WI38 (cell line): ENCODE measurements at regions not wholly inside any gene's neighbourhood (a gene's known extent, or its start where the extent isn't known, plus 50 kb on each side); places are given as distances from the start of the nearest gene placed in this dataset.
"Not testable (repeated sequence)": the region's sequence is repeated elsewhere in the genome, so short reads cannot be mapped to it uniquely, and the experiment has no call there.

Experiments used
- H3K4me3 ChIP-seq: 2 replicates; pipeline ENCODE4 v1.5.1; 2011; ENCODE audit warnings: low read depth, mild to moderate bottlenecking, control low read depth, low read length
- TF ChIP-seq, protein P1 (sequence below): IDR thresholded peaks from 2 replicates; pipeline ENCODE4 v1.5.1; 2012; ENCODE audit warnings: low read depth, mild to moderate bottlenecking, control low read depth, low read length

- TF ChIP-seq, protein P1, sequence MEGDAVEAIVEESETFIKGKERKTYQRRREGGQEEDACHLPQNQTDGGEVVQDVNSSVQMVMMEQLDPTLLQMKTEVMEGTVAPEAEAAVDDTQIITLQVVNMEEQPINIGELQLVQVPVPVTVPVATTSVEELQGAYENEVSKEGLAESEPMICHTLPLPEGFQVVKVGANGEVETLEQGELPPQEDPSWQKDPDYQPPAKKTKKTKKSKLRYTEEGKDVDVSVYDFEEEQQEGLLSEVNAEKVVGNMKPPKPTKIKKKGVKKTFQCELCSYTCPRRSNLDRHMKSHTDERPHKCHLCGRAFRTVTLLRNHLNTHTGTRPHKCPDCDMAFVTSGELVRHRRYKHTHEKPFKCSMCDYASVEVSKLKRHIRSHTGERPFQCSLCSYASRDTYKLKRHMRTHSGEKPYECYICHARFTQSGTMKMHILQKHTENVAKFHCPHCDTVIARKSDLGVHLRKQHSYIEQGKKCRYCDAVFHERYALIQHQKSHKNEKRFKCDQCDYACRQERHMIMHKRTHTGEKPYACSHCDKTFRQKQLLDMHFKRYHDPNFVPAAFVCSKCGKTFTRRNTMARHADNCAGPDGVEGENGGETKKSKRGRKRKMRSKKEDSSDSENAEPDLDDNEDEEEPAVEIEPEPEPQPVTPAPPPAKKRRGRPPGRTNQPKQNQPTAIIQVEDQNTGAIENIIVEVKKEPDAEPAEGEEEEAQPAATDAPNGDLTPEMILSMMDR = no peak
Observed at GRCh38 chr18:41645589-41646360, 309.3 kb upstream of the PIK3C3 start.

GRCh38 chr18:41644466-41644865, 310.6 kb upstream of the PIK3C3 start:
- TF ChIP-seq, protein P1 = no peak
- H3K4me3 ChIP-seq = no peak overlapping the region

More at GRCh38 chr18:41645589-41646360, 309.3 kb upstream of the PIK3C3 start:
- H3K4me3 ChIP-seq = no peak overlapping the region

DNA sequence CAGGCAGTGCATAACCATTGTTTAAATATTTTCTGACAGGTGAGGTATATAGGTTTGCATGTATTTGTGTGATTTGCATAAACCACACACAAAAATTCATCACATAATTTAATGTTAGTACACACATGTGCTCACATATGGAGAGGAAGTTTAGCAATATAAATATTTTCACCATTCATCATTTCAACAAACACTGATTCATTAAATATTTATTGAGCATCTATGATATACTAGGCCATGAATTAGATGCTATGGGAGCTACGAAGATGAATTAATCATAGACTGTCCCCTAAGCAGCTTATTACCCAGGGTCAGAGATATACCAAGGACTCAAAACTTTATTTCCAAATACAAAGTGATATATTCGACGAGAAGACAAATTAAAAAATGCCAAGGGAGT, 311.6 kb upstream of the PIK3C3 start:
- TF ChIP-seq, protein P1 = no peak
- no peak overlapping the region for H3K4me3 ChIP-seq

DNA sequence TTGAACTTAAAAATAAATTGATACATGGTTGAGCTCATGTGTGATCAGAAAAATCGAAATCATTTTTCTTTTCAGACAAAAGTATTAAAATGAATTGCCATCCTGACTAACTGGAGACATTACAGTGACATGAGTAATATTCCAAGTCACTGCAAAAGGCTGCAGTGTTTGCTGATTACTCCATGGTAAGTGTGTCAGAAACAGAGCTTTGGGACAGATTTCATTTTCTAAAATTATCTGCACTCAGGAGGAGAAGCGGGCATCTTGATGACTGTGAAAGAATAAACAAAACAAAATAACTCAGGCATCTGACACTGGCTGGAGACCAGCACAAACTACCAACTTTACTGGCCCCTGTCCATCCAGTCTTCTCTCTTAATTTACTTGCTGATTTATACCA, 312.3 kb upstream of the PIK3C3 start:
- no peak overlapping the region for H3K4me3 ChIP-seq
- TF ChIP-seq, protein P1 = no peak

DNA sequence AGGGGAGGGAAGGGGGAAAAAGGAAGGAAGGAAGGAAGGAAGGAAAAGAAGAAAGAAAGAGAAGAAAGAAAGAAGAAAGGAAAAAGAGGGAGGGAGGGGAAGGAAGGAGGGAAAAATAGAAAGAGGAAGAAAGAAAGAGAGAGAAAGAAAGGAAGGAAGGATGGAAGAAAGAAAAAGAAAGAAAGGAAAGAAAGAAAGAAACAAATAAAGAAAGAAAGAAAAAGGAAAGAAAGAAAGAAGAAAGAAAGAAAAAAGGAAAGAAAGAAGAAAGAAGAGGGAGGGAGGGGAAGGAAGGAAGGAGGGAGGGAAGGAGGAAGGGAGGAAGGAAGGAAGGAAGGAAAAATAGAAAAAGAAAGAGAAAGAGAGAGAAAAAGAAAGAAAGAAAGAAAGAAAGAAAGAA, 315.8 kb upstream of the PIK3C3 start:
- no peak overlapping the region for H3K4me3 ChIP-seq

GRCh38 chr18:41631723-41632285, 323.2 kb upstream of the PIK3C3 start:
- H3K4me3 ChIP-seq = not testable (repeated sequence)

More for the DNA sequence above, 315.8 kb upstream of the PIK3C3 start:
- TF ChIP-seq, protein P1 = no peak

- no peak overlapping the region for H3K4me3 ChIP-seq
- TF ChIP-seq, protein P1 = no peak
Observed at GRCh38 chr18:41630232-41630886, 324.7 kb upstream of the PIK3C3 start.
